Fibroblast of gingiva (primary cell): ENCODE measurements at regions not wholly inside any gene's neighbourhood (a gene's known extent, or its start where the extent isn't known, plus 50 kb on each side); places are given as distances from the start of the nearest gene placed in this dataset.
A peak's percentile ranks its signal among the peaks of the same experiment; 100 is the strongest.
"Not testable (repeated sequence)": the region's sequence is repeated elsewhere in the genome, so short reads cannot be mapped to it uniquely, and the experiment has no call there.

ENCODE experiments used
- DNase-seq: peaks from one replicate; pipeline ENCODE4 v3.0.0-alpha.2; 2011; ENCODE audit warnings: low read depth

DNA sequence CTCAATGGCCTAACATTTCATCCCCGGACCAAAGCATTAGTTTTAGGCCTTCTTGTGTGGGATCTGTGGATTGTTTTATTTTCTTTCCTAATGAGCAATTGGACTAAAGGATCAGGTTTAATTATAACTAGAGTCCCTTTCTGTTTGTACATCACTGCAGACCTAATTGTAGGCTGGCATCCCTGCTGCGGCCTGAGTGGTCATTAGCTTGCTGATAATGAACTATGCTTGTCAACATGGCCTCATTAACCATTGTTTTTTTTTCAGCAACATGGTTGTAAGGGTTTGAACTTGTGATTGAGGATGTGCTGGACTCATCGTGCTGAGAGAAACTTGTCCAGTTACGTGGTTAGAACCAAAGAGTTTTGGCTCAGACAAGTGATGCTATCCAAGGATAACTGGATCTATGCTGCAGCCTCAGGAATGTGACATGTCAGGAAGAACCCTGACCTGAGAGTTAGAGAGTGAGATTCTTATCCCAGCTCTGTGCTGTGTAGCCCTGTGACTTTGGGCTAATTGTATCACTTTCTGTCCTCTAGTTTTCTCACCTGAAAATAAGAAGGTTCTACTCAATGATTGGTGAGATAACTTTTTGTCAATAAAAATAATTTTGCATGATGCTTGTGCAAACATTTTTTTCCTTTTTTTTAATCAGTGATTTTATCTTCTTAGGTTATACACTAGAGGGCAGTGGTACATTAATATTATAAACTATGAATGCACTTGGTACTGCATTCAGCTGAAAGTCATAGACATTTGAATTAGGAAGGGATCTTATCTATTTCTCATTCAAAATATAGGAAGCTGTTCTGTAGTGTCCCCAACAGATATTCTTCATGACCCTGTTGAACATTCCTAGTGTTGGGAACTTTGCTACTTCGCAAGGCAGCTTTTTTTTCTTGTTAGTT is 140.9 kb downstream of the RNF144B start:
- DNase-seq: peak; percentile 12

DNA sequence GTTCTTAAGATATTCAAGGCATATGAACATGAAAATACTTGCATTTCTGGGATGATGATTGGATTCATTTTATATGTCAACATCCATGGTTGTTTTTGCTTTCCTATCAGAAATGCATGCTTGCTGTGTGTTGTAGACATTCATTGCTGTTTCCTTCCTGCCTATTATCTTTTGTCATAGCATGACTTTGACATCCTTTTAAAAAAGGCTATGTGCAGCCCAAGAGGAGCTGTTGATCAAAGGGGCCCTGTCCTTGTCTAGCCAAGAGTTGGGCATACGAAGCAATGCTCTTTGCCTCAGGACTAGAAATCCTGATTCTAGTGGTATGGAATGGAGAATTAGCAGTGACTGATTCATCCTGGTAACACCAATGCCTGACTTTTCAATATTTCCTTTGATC is 143.1 kb downstream of the RNF144B start:
- no peak for DNase-seq

- no peak for DNase-seq
These were observed 145.0 kb downstream of the RNF144B start for GRCh38 chr6:18532139-18532538.

GRCh38 chr6:18533793-18534192 is 146.6 kb downstream of the RNF144B start:
- DNase-seq: no peak

GRCh38 chr6:18536591-18537055 is 149.5 kb downstream of the RNF144B start:
- DNase-seq: no peak

- DNase-seq: no peak
These were observed 151.2 kb downstream of the RNF144B start for GRCh38 chr6:18538315-18538714.

DNA sequence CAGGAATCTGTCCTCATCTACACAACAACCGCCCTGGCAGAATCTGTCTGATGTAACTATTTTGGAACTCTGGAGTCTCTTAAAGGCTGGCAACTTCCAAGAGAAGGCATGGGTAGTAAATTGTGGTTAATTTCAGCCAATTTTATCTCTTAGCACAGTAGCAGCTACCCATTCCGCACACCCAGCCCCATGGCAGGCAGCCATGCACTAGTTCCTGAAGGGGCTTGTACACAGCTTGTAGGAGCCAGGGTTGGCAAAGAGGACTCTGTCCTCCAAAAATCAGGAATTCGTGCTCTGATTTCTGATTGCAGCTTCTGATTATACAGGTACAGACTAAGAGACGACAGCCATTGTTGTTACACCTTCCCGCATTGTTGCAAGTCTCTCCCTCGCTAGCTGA is 155.9 kb downstream of the RNF144B start:
- DNase-seq: no peak

GRCh38 chr6:18545142-18545541 is 158.0 kb downstream of the RNF144B start:
- not testable (repeated sequence) for DNase-seq

DNA sequence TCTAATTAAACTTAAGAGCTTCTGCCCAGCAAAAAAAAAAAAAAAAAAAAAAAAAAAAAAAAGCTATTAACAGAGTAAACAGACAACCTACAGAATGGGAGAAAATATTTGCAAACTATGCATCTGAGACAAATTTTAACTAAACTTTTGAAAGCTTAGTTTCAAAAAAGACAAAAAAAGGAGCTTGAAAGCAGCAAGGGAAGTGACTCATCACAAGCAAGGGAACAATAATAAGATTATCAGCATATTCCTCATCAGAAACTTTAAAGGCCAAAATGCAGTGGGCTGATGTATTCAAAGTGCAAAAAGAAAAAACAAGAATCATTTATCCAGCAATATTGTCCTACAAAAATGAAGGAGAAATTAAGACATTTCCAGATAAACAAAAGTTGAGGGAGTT is 158.6 kb downstream of the RNF144B start:
- no peak for DNase-seq

- DNase-seq: no peak
These were observed 163.0 kb downstream of the RNF144B start for GRCh38 chr6:18550119-18550518.

- peak; percentile 86 for DNase-seq
These were observed 164.1 kb downstream of the RNF144B start for GRCh38 chr6:18551228-18551627.

DNA sequence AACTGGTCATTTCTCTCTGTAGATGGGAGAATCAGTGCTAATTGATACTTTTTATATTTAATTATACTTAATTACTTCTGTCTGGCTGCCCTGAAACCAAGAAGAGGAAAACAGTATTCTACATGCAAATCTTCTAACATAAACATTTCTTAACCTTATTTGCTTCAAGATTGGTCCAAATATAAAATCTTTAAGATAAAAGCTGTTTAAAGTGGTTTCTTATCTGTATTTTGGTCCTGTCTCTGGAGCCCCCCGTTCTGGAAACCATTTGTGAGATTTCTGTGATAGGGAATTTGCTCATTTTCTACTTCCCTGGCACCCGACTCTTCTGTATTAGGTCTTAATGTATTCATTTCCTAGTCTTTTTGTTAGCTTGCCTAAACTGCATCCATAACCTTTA is 168.6 kb downstream of the RNF144B start:
- DNase-seq: no peak

DNA sequence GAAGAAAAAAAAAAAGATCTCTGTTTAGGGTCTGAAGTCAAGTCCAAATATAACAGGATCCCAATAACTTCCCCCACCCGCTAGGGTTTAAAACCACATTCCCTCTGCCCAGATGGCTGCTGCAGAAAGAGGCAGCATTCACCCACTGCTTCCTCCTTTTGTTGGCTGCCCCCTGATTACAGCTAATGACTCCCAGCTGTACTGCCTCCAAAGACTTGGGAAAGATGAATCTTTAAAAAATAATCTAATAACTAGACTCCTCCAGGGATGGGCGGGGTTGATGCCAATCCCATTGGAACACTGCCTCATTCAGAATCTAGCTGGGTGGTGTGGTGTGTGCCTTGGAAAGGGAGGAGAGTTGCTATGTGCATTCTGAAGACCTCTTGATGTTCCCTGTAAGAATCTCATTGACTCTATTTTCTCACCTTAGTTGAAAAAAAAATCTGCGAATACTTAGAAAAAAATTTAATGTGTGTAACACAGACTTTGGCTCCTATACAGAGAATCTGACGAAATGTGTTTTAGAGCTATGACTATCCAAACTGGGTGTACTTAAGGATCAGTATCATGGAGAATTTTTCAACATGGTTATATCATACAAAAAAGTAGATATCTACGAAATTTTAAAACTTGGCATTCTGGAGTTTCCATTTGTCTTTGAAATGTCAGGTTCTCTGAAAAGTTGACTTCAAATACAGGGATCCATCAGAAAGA is 174.0 kb downstream of the RNF144B start:
- DNase-seq: peak; percentile 67

DNA sequence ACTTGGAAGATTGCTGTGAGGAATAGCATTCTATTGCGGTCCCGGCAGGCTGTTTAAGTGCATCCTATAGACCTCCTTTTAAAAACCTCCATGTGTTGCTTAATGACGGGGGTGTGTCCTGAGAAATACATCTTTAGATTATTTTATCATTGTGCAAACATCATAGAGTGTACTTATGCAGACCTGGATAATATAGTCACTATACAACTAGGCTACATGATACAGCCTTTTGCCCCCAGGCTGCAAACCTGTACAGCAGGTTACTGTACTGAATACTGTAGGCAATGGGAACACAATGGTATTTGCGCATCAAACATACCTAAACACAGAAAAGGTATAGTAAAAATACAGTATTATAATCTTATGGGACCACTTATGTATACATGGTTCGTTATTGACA is 175.6 kb downstream of the RNF144B start:
- DNase-seq: no peak

DNA sequence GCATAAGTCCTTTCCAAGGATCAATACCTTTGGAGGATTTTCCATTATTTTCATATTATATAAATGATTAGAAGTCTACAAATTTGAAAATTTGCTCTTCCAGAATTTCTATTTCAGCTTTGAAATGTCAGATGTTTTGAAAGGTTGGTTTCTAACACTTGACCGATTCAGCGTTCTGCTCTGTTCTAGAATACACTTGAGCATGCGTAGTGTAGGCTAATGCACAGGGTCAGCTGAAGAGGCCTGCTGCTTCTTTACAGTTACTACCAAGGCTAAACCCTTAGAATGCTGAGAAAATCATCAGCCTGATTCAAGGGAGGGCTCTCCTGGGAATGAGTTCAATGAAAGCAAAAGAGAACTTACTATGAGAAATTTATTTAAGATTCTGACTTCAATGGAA is 177.6 kb downstream of the RNF144B start:
- DNase-seq: no peak

DNA sequence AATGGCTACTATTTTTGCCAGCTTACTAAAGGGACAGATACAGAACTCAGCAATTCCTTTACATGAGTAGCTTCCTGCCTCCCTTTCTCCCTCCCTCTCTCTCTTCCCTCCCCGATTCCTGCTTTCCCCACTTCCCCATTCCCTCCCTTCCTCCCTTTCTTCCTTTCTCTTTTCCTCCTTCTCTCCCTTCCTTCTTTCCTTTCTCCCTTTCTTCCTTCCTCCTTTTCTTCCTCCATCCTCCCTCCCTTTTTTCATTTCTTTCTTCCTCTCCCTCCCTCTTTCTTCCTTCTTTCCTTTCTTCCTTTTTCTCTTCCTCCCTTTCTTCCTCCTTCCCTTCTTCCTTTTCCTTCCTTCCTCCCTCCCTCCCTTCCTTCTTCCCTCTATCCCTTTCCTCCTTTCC is 178.1 kb downstream of the RNF144B start:
- DNase-seq: no peak

- no peak for DNase-seq
These were observed 180.2 kb downstream of the RNF144B start for GRCh38 chr6:18567380-18567779.

DNA sequence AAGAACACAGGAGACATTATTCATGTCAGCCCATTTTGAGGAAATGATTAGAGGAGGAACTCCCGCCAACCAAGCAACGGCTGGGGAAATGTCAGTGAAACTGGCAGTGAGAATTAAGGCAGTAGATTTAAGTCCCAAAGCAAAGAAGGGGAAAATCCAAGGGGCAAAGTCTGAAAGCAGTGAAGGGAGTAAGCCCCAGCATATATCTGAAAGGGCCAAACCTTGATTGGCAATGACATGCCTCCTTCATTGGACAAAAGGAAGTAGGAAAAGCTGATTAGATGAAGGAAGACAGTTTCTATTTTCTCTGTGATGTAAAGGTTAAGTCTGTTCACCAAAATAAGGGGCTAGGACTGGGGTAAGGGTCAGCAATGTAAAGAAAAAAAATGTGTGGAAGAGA is 190.3 kb downstream of the RNF144B start:
- DNase-seq: no peak

- DNase-seq: no peak
These were observed 192.0 kb downstream of the RNF144B start for GRCh38 chr6:18579166-18579565.

DNA sequence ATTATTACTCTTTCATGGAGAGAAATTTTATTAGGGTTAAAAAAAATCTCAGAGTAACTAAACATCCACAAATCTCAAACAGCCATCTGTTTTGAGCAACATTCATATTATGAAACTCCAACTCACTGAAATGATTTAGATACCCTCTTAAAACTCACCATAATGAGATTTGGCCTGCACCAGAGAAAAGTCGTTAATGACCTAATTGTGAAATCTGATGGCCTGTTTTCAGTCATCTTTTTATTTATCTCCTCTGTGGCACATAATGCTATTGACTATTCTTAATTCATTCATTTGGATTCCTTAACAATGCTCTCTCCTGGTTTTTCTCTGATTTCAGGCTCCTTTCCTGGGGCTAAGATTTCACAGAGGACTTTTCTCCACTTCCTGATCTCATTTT is 192.7 kb downstream of the RNF144B start:
- no peak for DNase-seq

- DNase-seq: no peak
These were observed 197.2 kb downstream of the RNF144B start for GRCh38 chr6:18584372-18584771.

DNA sequence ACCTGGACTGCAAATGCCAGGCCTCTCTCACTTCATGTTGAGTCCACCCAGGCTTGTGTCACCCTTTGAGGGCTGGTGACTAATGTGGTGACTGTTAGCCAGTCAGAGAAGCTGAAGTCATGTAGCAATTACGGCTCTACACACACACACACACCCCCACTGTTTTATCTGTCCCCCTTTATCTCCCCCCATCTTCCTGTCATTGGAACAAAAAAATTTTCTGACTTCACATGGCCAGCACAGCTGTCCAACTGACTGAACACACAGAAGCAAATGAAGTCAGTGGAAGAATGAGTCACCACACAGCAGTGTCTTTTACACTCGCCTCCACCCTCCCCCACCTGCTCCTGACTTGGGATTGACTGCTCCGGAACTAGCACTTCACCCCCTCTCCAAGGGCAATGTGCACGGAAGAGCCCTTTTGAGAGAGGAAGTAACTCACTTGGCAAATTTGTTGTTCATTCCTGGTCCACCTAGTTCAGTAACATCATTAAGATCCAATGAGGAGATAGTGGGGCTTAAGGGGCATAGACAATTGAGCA is 198.0 kb downstream of the RNF144B start:
- DNase-seq: peak; percentile 22

DNA sequence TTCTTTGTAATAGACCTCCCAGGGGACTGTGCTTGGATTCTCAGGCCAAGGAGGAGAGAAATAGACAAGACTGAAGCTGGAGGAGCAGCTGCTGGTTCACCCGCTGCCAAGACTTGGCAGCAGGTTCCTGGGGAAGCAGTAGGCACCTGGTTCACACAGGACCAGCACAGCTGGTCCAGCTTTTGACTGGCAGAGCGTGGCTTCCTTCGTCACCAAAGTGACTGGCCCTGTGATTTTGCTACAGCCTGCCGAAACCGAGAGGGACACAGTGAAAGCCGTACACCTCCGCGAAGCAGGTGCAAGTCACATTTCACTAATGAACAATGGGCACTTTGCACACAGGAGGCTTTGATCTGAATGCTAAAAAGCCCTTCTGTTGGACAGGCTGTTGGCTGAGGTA is 199.0 kb downstream of the RNF144B start:
- DNase-seq: no peak
